Fibroblast of mammary gland (primary cell): ENCODE measurements at regions not wholly inside any gene's neighbourhood (a gene's known extent, or its start where the extent isn't known, plus 50 kb on each side); places are given as distances from the start of the nearest gene placed in this dataset.
"Not testable (repeated sequence)": the region's sequence is repeated elsewhere in the genome, so short reads cannot be mapped to it uniquely, and the experiment has no call there.

Experiments
- DNase-seq: peaks from one replicate; pipeline ENCODE4 v3.0.0-alpha.2; 2010; ENCODE audit warnings: low read depth
- H3K4me3 ChIP-seq: 2 replicates; pipeline ENCODE4 v1.5.1; 2011; ENCODE audit warnings: low read depth, mild to moderate bottlenecking, low read length, moderate library complexity; ENCODE audit not compliant: control insufficient read depth
- CTCF ChIP-seq: conservative IDR thresholded peaks from 2 replicates; pipeline ENCODE4 v1.5.1; 2011; ENCODE audit warnings: low read depth, low read length, inconsistent platforms; ENCODE audit not compliant: control insufficient read depth, insufficient read depth

DNA sequence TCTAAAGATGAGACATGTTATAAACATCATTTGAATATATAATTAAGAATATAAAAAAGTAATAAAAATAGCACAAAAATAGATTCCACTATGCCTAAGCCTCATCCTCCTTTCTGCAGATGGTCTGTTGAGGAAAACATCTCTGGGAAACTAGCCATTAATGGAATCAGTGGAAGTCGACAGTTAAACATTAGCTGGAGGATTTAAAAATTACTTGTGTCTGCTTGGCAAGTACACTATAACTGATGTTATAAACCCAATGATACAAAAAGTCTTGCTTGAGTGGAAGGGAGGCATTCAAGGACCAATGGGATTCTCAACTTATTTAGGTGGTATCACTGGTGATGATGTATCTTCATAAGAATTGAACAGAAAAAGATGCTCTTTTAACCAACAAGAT is 1598.3 kb downstream of the PCDH18 start:
- no peak for TF ChIP-seq CTCF
- no peak for DNase-seq
- H3K4me3 ChIP-seq, result no peak overlapping the region

DNA sequence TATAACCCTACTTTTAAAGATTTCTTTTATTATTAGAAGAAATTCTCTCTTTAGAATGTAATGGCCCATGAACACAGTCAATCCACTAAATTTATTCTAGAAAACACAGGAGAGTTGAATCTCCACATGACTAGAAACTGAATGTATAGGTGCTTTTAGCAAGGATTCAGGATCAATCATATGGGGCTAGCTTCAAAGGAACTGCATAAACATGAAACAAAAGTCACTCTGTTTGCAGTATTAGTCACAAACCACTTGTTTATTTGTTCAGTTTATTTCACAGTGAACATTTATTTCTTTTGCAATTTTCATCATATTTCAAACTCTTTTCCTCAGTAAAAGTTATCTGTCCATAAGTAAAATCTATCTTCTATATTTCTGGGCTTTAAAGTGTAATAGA is 1604.6 kb downstream of the PCDH18 start:
- DNase-seq, result no peak
- H3K4me3 ChIP-seq, result no peak overlapping the region
- TF ChIP-seq CTCF, result no peak

DNA sequence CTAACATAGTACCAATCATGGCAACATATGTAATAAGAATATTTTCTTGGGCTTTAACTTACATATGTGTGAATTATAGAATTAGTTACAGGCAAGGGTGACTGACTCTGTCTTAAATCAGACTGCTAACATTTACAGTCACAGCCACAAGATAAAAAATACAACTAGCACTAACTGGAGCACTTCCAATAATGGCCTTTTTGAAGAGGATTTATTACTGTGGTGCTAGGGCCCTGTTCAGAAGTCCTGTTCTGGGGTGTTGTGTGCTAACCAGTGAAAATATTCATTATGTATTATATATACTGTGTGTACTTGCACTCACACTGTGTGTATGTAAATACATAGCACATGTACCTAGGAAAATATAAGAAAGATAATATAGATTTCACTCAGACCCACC is 1611.2 kb downstream of the PCDH18 start:
- TF ChIP-seq CTCF, result no peak
- no peak for DNase-seq
- no peak overlapping the region for H3K4me3 ChIP-seq

- H3K4me3 ChIP-seq, result no peak overlapping the region
- DNase-seq, result peak; percentile 0
These were observed 1615.3 kb downstream of the PCDH18 start for GRCh38 chr4:135917011-135917410.

GRCh38 chr4:135900956-135901355 is 1631.3 kb downstream of the PCDH18 start:
- DNase-seq, result no peak
- no peak for TF ChIP-seq CTCF
- H3K4me3 ChIP-seq, result no peak overlapping the region

More at GRCh38 chr4:135917011-135917410, 1615.3 kb downstream of the PCDH18 start:
- no peak for TF ChIP-seq CTCF

GRCh38 chr4:135864304-135864703 is 1662.7 kb upstream of the PABPC4L start:
- not testable (repeated sequence) for DNase-seq

GRCh38 chr4:135840781-135841180 is 1639.2 kb upstream of the PABPC4L start:
- no peak for DNase-seq
- TF ChIP-seq CTCF, result no peak
- H3K4me3 ChIP-seq, result no peak overlapping the region

More at GRCh38 chr4:135864304-135864703, 1662.7 kb upstream of the PABPC4L start:
- H3K4me3 ChIP-seq, result not testable (repeated sequence)
